ENCODE measurements at regions not wholly inside any gene's neighbourhood (a gene's known extent, or its start where the extent isn't known, plus 50 kb on each side); places are given as distances from the start of the nearest gene placed in this dataset.

DNA sequence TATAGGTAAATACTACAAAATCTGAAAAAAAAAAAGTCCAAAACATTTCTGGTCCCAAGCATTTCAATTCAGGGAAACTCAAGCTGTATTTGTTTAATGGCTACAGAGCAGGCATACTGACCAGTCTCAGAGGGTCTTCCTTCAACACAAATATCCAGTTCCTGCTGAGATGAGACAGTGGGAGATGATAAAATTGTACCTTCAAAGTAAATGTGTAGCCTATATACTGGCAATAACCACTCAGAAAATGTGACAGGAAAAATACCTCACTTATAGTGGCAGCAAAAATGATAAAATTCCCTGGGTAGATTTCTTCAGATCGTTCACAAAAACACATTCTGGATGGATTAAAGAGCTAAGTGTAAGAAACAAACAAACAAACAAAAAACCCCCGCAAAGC lies 102.0 kb upstream of the FUT8 start:
- Histone ChIP-seq H3K4me3 (ENCODE audit: low read depth in 1 of 2, low read length in 2 of 2) (no peak overlapping the region), H3K27me3 (ENCODE audit: insufficient read depth, low read length, poor library complexity) (no peaks in the 10 kb centered on the region), H4K20me1 (ENCODE audit: insufficient read depth, low read length) (no peaks in the 10 kb centered on the region), H3K36me3 (ENCODE audit: insufficient read depth, low read length) (no peaks in the 10 kb centered on the region), H2AFZ (ENCODE audit: low read depth, low read length) (no peak overlapping the region), H3K4me1 (ENCODE audit: insufficient read depth, low read length) (no peaks in the 10 kb centered on the region), H3K79me2 (ENCODE audit: insufficient read depth, low read length) (no peaks in the 10 kb centered on the region), H3K9me3 (ENCODE audit: insufficient read depth, low read length, severe bottlenecking) (peaks cover under 1% of the 10 kb centered on the region), H3K4me2 (ENCODE audit: insufficient read depth, low read length) (no peak overlapping the region), H3K9ac (ENCODE audit: low read depth, low read length) (no peak overlapping the region), H3K27ac (ENCODE audit: low read length) (no peak overlapping the region)
- DNase-seq (no peak), ATAC-seq (ENCODE audit: insufficient read depth, low read depth) (no peak)
- no peak for TF ChIP-seq CTCF (IDR thresholded peaks at IDR 0.05; ENCODE audit: borderline replicate concordance, extremely low read depth, low read length, poor library complexity, severe bottlenecking)
- no peak for TF ChIP-seq EZH2 (IDR thresholded peaks at IDR 0.05; ENCODE audit: borderline replicate concordance, low read depth, low read length, severe bottlenecking)

DNA sequence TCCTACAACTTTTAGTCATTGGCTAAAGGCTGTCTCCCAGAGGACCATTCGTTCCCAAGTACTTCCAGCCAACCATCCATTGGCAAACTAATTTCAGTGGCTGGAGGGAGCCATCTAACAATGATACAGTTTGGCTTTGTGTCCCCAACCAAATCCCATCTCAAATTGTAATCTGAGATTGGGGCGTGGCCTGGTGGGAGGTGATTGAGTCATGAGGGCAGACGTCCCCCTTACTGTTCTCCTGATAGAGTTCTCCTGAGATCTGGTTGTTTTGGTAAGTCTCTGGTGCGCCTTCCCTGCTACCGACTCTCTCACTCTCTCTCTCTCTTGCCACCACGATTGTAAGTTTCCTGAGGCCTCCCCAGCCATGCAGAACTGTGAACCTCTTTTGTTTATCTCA lies 99.7 kb upstream of the FUT8 start:
- Histone ChIP-seq H3K4me3 (ENCODE audit: low read depth in 1 of 2, low read length in 2 of 2) (no peak overlapping the region), H2AFZ (ENCODE audit: low read depth, low read length) (no peak overlapping the region), H3K4me2 (ENCODE audit: insufficient read depth, low read length) (no peak overlapping the region), H3K79me2 (ENCODE audit: insufficient read depth, low read length) (no peaks in the 10 kb centered on the region), H3K27me3 (ENCODE audit: insufficient read depth, low read length, poor library complexity) (no peaks in the 10 kb centered on the region), H3K36me3 (ENCODE audit: insufficient read depth, low read length) (no peaks in the 10 kb centered on the region), H3K9me3 (ENCODE audit: insufficient read depth, low read length, severe bottlenecking) (peaks cover 6% of the 10 kb centered on the region), H3K9ac (ENCODE audit: low read depth, low read length) (no peak overlapping the region), H4K20me1 (ENCODE audit: insufficient read depth, low read length) (no peaks in the 10 kb centered on the region), H3K27ac (ENCODE audit: low read length) (no peak overlapping the region), H3K4me1 (ENCODE audit: insufficient read depth, low read length) (no peaks in the 10 kb centered on the region)
- TF ChIP-seq CTCF (IDR thresholded peaks at IDR 0.05; ENCODE audit: borderline replicate concordance, extremely low read depth, low read length, poor library complexity, severe bottlenecking) (no peak), EZH2 (IDR thresholded peaks at IDR 0.05; ENCODE audit: borderline replicate concordance, low read depth, low read length, severe bottlenecking) (no peak)
- DNase-seq, result no peak
- ATAC-seq (ENCODE audit: insufficient read depth, low read depth), result no peak

DNA sequence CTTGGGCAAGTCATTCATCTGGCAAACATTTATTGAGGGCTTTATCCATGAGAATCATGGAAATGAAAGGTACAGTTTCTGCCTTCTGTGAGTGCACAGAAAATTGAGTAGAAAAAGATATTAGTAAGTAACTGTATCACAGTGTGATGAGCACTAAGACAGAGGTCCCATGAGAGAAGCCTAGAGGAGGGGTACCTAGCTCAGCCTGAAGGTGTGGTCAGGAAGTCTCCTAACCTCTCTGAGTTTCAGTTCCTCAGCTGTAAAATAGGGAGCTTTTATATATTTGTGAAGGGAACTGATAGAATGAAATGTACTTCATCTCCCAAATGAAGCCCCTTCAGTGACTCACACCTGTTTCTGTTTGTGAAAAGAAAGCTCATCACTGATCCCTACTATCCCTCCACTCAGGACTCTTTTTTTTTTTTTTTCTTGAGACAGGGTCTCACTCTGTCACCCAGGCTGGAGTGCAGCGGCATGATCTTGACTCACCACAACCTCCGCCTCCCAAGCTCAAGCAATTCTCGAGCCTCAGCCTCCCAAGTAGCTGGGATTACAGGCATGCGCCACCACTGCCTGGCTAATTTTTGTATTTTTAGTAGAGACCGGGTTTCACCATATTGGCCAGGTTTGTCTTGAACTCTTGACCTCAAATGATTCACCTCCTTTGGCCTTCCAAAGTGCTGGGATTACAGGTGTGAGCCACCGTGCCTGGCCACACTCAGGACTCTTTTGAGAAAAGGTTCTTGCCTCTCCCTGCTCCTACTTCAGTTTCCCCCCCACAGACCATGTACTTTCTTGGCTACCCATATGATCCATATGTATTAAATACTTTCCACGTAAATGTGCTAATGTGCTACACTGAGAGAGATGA lies 93.7 kb upstream of the FUT8 start:
- Histone ChIP-seq H3K27ac (ENCODE audit: low read length) (no peak overlapping the region), H3K4me3 (ENCODE audit: low read depth in 1 of 2, low read length in 2 of 2) (no peak overlapping the region), H3K79me2 (ENCODE audit: insufficient read depth, low read length) (no peaks in the 10 kb centered on the region), H3K27me3 (ENCODE audit: insufficient read depth, low read length, poor library complexity) (no peaks in the 10 kb centered on the region), H4K20me1 (ENCODE audit: insufficient read depth, low read length) (no peaks in the 10 kb centered on the region), H3K4me1 (ENCODE audit: insufficient read depth, low read length) (peaks cover 5% of the 10 kb centered on the region; the same call in 1 of the 2 replicates), H3K9me3 (ENCODE audit: insufficient read depth, low read length, severe bottlenecking) (peaks cover 6% of the 10 kb centered on the region), H3K9ac (ENCODE audit: low read depth, low read length) (no peak overlapping the region), H3K36me3 (ENCODE audit: insufficient read depth, low read length) (no peaks in the 10 kb centered on the region), H3K4me2 (ENCODE audit: insufficient read depth, low read length) (no peak overlapping the region), H2AFZ (ENCODE audit: low read depth, low read length) (no peak overlapping the region)
- peak; percentile 33; the same call in 1 of the 3 replicates for ATAC-seq (ENCODE audit: insufficient read depth, low read depth)
- DNase-seq, result no peak
- no peak for TF ChIP-seq EZH2 (IDR thresholded peaks at IDR 0.05; ENCODE audit: borderline replicate concordance, low read depth, low read length, severe bottlenecking)
- no peak for TF ChIP-seq CTCF (IDR thresholded peaks at IDR 0.05; ENCODE audit: borderline replicate concordance, extremely low read depth, low read length, poor library complexity, severe bottlenecking)

Measured in DND-41 (cell line).